DMS53 (cell line): ENCODE measurements at regions not wholly inside any gene's neighbourhood (a gene's known extent, or its start where the extent isn't known, plus 50 kb on each side); places are given as distances from the start of the nearest gene placed in this dataset.
"Not testable (repeated sequence)": the region's sequence is repeated elsewhere in the genome, so short reads cannot be mapped to it uniquely, and the experiment has no call there.

ENCODE experiments used
- DNase-seq: peaks from one replicate; lab custom pipeline; 2025; lab: John Stamatoyannopoulos, UW

DNA sequence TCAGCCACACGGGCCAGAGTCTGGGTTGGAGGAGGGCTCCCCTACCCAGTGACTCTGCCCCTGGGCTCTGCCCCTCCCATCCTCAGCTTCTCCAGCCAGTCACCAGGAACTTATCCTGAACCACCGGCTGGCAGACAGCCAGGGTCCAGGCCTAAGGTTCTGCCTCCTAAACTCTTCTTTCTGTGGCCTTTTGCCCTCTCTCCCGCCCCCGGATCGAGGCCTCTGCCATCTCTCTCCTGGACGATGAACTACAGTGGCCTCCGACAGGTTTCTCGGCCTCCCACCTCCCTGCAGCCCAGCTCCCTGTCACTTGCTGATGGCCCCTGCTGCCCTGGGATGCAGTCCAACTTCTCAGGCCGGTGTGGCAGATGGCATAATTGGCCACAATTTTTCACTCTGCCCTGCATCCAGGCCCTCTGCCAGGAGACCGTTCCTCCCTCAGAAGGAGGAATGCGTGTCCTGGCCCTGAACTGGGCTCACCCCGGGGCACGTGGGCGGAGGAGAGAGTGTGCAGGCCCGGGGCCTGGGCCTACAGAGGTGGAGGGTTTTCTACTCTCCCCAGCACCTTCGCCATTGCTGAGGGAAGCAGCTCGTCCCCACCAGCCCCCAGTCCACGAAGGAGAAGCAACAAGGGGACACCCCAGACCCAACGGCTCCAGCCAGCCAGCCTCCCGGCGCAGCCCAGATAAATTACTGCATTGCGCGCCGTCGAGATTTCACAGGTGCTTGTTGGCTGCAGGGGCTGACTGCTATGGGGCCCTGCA is 81.9 kb upstream of the LRPAP1 start:
- DNase-seq: no peak

DNA sequence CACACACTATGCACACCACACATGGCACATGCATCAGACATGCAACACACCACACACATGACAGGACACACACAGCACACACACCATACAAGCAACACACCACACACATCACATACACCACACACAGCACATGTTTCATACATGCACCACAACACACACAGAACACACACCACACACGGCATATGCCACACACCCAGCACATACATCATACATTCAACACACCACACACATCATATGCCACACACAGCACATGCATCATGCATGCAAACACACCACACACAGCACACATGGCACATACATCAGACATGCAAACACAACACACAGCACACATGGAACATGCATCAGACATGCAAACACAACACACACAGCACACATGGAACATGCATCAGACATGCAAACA is 80.7 kb upstream of the LRPAP1 start:
- no peak for DNase-seq

DNA sequence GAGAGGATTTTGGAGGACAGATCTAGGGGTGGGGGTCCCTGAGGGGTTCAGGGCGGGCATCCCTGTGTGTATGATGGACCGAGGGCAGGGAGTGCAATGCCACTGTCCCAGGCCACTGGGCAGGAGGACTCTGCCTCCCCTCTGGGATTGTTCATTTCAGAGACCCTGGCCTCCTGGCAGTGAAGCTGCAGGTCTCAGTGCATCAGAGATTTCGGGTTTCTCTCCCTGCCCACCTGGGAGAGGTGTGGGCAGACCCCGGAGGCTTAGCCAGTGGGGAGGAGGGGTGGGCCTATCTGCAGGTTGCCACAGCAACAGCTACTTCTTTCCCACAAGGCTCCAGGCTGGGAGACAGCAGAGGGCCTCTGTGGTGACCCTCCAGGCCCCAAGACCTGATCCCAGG is 80.1 kb upstream of the LRPAP1 start:
- DNase-seq: no peak

DNA sequence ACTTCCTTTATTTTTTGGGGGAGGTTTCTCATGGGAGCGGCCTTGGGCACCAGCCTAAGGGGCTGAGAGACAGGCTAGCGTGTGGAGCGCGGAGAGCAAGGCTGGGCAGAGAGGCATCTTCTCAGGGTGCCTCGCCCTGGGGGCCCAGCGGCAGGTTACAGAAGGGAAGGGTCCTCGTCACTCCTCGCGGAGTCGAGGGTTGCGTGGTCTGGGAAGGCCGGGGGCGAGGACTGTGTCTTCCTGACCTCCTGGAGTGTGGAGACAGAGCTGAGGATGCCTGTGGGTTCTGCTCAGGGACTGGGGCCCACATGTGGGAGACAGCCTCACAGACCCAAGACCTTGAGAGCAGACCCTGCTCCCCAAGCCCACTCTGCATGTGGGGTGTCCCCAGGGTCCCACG is 79.6 kb upstream of the LRPAP1 start:
- no peak for DNase-seq

DNA sequence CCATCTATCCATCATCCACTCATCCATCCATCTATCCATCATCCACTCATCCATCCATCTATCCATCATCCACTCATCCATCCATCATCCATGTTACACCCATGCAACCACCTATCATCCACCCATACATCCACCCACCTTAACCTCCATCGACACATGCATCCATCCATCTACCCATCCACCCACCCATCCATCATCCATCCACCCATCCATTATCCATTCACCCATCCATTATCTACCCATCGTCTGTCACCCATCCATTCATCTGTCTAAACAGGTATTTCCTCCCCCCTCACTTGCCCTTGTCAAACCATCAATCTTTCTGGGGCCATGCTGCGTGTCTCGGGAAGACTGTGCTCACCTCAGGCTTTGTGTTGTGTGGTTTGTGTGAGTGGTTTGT is 78.6 kb upstream of the LRPAP1 start:
- not testable (repeated sequence) for DNase-seq

DNA sequence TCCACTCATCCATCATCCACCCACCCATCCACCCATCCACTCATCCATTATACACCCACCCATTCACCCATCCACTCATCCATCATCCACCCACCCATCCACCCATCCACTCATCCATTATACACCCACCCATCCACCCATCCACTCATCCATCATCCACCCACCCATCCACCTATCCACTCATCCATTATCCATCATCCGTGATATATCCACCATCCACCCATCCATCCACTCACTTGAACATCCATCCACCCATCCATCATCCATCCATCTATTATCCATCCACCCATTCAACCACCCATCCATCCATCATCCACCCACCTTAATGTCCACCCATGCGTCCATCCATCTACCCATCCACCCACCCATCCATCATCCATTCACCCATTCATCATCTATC is 77.7 kb upstream of the LRPAP1 start:
- DNase-seq: not testable (repeated sequence)

DNA sequence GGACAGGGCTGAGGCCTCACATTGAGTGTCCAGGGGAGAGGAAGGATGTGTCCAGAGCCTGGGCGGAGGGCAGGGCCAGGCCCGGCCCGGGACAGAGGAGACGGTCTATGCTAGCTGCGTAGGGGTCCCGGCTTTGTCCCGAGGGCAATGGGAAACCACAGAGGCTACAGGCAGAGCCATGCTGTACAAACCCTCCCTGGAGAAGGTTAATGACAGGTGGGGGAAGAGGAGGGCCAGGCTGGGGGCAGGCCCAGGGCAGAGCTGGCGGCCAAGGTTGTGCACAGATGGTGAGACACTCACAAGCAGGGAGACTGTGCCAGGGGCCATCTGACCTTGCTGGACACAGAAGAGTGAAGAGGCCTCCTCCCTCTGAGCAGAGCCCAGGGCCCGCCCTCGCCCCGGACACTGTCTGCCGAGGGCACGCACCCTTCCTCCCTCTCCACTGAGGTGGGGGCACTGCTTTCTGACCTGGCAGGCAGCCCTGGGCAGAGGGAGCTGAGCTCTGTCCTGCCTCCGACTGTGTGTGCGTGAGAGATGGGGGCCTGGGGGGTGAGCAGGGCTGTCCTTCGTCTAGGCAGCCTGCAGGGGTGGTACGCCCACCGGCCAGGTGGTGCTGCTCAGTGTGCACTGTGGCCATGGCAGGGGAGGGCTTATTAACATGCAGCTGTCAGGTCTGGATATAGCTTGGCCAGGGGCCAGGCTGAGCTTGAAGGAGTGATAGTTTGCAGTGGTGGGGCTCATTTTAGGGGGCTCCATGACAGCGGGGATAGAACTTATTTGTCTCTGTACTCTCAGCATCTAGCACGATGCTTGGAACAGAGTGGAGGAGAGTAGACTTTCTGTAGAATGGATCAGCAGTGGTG is 75.7 kb upstream of the LRPAP1 start:
- DNase-seq: peak; percentile 38

DNA sequence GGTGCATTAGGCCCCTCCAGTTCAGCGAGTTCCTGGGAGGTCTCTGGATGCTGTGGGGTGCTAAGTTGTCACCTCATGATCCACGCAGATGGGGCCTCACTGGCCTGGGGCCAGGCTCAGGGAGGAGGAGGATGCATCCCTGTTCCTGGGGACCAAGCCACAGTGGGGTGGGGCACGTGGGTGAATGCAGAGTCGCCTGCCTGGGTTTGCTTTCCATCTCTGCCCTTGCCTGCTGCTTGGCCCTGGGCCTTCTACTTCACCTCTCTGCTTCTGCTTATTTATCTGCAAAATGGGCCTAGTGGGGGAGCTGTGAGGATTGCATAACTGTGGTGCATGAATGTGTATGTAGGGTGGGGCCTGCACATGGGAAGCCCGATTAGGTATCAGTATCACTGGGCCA is 74.6 kb upstream of the LRPAP1 start:
- DNase-seq: peak; percentile 54

DNA sequence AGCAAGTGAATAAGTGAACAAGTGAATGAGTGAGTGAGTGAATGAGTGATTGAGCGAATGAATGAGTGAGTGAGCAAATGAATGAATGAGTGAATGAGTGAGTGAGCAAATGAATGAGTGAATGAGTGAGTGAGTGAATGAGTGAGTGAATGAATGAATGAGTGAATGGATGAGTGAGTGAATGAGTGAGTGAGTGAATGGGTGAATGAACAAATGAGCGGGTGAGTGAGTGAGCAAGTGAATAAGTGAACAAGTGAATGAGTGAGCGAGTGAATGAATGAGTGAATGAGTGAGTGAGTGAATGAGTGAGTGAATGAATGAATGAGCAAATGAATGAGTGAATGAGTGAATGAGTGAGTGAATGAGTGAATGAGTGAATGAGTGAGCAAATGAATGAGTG is 74.0 kb upstream of the LRPAP1 start:
- not testable (repeated sequence) for DNase-seq

DNA sequence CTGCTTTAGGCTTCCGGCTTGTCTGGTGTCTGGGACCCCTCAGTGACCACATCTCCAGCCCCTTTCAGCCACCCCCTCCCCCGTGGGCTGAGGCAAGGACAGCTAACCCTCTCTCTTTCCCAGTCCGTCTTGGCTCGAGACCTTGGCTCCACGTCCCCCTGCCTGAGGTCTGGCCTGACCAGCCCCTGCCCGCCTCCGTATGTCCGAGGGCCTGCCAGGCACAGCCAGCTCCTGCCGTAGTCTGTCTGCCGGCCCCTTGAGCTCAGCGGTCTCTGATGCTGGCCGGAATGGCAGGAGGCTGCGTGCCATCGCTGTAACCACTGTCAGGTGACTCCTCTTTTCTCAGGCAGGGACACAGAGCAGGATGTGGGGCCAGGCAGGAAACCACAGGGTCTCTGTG is 73.3 kb upstream of the LRPAP1 start:
- no peak for DNase-seq

DNA sequence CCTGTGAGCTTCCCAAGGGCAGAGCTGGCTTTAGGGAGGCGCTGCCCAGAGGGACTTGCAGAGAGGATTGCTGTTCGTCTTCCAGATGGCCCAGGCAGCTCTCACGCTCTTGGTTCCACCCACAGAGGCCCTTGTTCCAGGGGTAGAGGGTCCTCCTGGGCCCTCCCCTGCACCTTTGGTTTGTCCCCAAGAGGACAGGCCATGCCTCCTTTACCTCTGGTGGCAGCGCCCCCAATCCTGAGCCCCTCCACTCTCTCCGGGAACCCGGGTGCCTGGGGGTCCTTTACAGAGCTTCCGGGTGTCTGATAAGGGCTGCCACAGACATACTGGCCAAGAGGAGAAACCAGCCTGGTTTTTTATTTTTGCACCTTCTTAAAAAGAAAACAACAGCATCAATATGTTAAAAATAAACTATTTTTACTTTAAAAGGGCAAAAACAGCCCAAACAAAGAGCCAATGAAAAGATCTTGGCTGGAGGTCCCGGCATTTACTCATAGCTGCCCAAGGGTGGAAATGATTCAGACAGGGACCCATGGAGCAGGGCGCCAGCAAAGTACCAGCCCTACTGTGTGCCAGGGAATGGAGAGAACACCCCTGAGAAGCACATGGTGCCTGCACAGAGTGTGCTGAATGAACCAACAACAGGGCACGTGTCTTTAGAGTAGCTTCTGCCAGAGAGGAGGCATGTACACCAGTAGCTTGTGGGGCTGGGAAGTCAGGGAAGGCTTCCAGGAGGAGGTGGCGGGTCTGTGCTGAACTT is 70.8 kb upstream of the LRPAP1 start:
- DNase-seq: not testable (repeated sequence)

DNA sequence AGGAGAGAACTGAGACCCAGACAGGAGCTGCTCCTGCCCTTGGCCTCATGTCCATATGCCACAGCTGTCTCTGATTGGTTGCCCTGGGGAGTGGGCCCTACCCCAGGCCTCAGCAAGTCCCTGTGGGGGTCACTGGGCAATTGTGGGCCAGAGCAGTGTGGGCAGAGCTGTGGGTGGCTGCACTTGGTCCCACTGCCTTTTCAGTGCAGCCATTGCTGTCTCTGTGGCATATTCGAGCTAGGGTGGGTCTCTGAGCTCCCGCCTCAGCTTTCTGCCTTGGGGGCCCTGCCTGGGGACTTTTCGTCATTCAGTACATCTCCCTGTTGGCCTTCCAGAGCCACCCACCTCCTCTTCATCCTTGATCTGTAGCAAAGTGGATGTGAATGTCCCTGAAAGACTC is 69.8 kb upstream of the LRPAP1 start:
- no peak for DNase-seq

DNA sequence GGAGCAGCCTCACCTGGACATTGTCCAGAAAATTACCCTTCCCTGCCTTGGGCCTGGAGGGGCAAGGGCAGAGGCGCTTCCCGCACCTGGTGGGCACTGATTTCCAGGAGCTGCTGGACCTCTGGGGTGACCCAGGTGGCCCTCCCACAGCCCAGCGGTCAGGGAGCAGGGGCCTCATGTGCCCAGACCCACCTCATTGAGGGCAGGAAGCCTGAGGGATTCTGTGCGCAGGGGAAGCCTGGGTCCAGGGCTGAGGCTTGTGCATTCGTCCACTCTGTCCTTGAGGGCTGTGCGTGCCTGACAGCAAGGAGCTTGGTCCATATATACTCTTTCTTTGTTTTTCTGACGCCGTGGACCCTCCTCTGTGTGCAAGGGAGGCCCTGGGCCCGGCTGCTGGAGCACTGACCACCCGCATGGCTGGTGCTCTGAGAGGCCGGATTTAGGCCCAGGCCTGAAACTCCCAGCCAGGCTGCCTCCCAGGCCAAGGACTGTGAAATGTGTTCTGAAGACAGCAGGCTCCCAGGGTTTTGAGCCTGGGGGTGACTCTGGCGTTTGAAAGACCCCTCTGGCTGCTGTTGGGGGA is 69.0 kb upstream of the LRPAP1 start:
- not testable (repeated sequence) for DNase-seq

DNA sequence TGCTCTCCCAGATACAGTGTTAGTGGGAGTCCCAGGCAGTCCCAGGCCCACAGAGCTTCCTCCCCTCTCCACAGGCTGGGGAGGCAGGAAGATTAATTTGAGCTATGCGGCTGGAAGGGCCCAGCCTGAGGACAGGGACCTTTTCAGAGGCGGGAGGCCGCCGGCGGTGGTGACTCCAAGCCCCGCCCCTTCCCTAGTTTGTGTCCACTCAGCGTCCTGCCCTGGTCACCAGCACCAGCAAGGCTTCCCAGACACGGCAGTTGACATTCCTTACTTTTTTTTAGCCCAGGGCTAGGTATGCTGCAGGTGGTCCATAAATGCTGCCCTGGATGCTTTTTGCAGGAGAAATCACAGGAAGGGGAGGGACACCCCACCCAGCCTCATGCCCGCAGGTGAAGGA is 67.7 kb upstream of the LRPAP1 start:
- DNase-seq: no peak

DNA sequence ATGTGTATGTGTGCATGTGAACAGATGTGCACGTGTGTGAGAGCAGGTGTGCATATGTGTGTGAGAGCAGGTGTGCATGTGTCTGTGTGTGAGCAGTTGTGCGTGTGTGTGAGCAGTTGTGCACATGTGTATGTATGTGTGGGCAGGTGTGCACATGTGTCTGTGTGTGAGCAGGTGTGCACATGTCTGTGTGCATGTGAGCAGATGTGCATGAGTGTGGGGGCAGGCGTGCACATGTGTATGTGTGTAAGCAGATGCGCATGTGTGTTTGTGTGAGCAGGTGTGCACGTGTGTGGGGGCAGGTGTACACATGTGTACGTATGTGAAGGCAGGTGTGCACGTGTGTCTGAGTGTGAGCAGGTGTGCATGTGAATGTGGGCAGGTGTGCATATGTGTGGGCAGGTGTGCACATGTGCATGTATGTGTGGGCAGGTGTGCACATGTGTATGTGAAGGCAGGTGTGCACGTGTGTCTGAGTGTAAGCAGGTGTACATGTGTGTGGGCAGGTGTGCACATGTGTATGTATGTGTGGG is 66.5 kb upstream of the LRPAP1 start:
- DNase-seq: no peak

DNA sequence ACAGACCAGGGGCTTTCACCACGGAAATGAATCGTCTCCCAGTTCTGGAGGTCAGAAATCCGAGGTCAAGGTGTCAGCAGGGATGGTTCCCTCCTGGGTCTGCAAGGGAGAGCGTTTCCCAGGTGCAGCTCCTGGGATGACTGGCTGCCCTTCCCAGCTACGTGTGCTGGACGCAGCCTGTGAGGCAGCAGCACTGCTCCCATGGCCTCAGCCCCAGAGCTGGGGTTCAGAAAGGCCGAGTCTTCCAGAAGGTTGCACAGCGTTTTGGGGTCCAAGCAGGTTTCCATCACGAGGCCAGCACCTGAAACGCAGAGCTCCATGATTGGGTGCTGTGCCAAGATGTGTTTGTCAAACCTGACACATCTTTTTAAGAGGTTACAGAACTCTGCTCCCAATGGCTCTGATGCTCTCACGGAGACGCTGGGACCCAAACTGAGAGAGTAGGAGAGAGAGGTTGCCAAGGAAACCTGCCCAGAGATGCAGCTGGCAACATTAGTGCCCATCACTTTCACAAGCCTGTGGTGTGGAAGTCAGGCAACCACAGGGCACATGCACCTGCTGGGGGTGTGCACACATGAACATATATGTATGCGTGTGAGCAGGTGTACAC is 65.8 kb upstream of the LRPAP1 start:
- not testable (repeated sequence) for DNase-seq

DNA sequence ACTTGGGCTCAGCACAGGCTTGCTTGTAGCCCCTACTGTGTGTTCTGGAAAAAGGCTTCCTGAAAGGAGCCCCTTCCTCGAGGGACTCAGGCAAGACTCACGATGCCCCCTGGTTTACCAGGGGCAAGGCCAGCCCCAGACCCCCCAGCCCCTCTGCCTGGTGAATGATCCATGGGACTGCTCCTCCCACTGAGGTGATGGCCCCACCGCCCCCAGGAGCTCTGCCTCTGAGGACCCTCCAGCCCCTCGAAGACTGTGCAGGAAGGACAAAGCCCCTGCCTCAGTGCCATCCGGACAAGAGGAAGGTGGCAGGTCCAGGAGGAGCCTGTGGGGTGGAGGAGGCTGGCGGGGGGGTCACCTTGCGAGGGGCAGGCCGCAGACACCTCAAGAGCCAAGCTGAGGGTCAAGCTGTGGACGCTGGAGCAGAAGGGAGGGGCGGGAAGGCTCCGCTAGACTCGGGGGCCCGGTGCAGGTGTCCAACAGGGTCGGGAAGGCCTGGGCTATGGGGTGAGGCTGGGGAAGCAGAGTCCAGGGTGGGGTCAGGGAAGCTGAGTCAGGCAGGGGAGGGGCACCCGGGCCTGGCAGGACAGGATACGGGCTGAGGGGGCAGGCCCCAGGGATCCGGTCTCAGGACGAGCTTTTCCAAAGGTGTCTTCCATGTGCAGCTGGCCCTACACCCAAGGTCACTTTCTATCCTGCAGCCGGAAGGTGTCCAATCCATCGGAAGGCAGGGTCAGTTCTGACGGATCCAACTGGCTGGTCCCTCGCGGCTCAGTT is 64.9 kb upstream of the LRPAP1 start:
- DNase-seq: not testable (repeated sequence)

DNA sequence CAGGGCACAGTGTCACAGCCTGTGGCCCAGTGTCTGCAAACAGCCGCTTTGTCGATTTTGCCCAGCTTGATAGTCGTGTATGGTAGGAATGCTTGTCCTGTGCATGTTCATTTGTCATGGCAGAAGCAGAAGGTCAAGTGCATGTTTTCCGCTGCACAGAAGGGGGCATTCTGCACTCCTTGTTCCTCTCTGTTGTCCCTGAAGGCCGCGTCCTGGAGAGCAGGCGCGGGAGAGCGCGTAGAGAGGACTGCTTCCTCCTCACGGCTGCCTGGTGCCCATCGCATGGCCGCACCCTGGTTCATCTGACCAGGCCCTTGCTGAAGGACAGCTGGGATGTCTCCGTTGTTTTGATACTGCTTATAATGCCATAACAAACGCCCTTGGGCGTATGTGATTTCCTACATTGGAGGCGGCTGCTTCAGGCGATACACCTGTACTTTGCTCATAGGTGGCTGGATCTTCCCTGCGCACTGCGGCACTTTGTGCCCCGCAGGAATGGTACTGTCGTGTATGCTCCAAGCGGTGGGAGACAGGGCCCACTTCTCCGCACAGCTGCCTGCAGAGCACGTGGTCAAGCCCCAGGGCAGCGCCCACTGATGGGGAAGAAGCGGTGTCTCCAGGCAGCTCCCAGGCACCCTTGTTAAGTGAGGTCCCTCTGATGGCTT is 63.5 kb upstream of the LRPAP1 start:
- not testable (repeated sequence) for DNase-seq

DNA sequence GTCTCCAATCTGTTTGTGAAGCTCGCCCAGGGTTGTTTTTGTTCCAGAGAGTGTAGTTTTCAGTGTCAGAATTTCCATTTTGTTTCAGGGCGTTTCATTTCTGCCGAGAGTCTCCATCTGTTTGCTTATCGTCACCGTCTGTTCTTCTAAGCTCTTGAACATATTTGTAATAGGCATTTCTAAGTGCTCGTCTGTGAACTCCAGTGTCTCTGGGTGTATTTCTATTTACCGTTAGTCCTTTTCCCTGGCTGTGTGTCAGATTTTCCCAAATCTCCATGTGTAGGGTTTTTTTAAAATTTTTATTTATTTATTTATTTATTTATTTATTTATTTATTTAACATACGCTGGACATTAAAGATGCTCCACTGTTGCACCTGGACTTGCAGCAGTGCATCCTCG is 62.5 kb upstream of the LRPAP1 start:
- not testable (repeated sequence) for DNase-seq
